H9 (cell line): ENCODE measurements at regions not wholly inside any gene's neighbourhood (a gene's known extent, or its start where the extent isn't known, plus 50 kb on each side); places are given as distances from the start of the nearest gene placed in this dataset.

Source experiments
- DNase-seq: peaks from one replicate; pipeline ENCODE4 v3.0.0-alpha.2; 2017
- H2AFZ ChIP-seq: one replicate; pipeline ENCODE4 v1.6.1; 2013; ENCODE audit warnings: mild to moderate bottlenecking, low read length, control low read depth, moderate library complexity
- H2AK5ac ChIP-seq: 2 replicates; pipeline ENCODE4 v1.6.1; 2013; ENCODE audit warnings: low read length, control low read depth, mixed read lengths; ENCODE audit not compliant: insufficient read length
- H2BK120ac ChIP-seq: one replicate; pipeline ENCODE4 v1.6.1; 2013; ENCODE audit warnings: low read depth, mild to moderate bottlenecking, low read length, control low read depth, inconsistent platforms; ENCODE audit not compliant: poor library complexity, severe bottlenecking
- H2BK12ac ChIP-seq: 2 replicates; pipeline ENCODE4 v1.6.1; 2013; ENCODE audit warnings: low read length, control low read depth, mixed read lengths, low read depth; ENCODE audit not compliant: insufficient read length
- H2BK15ac ChIP-seq: 2 replicates; pipeline ENCODE4 v1.6.1; 2013; ENCODE audit warnings: low read depth, low read length, control low read depth
- H2BK20ac ChIP-seq: one replicate; pipeline ENCODE4 v1.6.1; 2013; ENCODE audit warnings: low read depth, mild to moderate bottlenecking, low read length, control low read depth, inconsistent platforms; ENCODE audit not compliant: poor library complexity, severe bottlenecking
- H2BK5ac ChIP-seq: 2 replicates; pipeline ENCODE4 v1.6.1; 2013; ENCODE audit warnings: low read length, control low read depth, mixed read lengths; ENCODE audit not compliant: insufficient read length
- H3K14ac ChIP-seq: 2 replicates; pipeline ENCODE4 v1.6.1; 2013; ENCODE audit warnings: low read length, control low read depth; ENCODE audit not compliant: insufficient read depth
- H3K18ac ChIP-seq: 2 replicates; pipeline ENCODE4 v1.6.1; 2013; ENCODE audit warnings: low read depth, mild to moderate bottlenecking, mixed read lengths, low read length, control low read depth; ENCODE audit not compliant: insufficient read length
- H3K23ac ChIP-seq: 2 replicates; pipeline ENCODE4 v1.6.1; 2013; ENCODE audit warnings: low read length, control low read depth, mixed read lengths, low read depth; ENCODE audit not compliant: insufficient read length
- H3K23me2 ChIP-seq: 2 replicates; pipeline ENCODE4 v1.6.1; 2013; ENCODE audit warnings: low read depth, mild to moderate bottlenecking, mixed read lengths, low read length, control low read depth; ENCODE audit not compliant: insufficient read length, poor library complexity, severe bottlenecking
- H3K27ac ChIP-seq: 2 replicates; pipeline ENCODE4 v1.5.1; 2013; ENCODE audit warnings: low read length, control low read depth, mixed read lengths, low read depth; ENCODE audit not compliant: insufficient read length
- H3K27me3 ChIP-seq: 2 replicates; pipeline ENCODE4 v1.6.1; 2013; ENCODE audit warnings: low read length, control low read depth, inconsistent platforms; ENCODE audit not compliant: insufficient read depth
- H3K4ac ChIP-seq: 2 replicates; pipeline ENCODE4 v1.6.1; 2013; ENCODE audit warnings: low read depth, mild to moderate bottlenecking, control low read depth, inconsistent platforms, low read length, moderate library complexity
- H3K4me1 ChIP-seq: 2 replicates; pipeline ENCODE4 v1.6.1; 2013; ENCODE audit warnings: low read length, control low read depth, inconsistent platforms; ENCODE audit not compliant: insufficient read depth
- H3K4me2 ChIP-seq: 2 replicates; pipeline ENCODE4 v1.6.1; 2013; ENCODE audit warnings: low read length, control low read depth, mixed read lengths; ENCODE audit not compliant: insufficient read length, insufficient read depth
- H3K56ac ChIP-seq: 2 replicates; pipeline ENCODE4 v1.6.1; 2013; ENCODE audit warnings: low read depth, mild to moderate bottlenecking, mixed read lengths, low read length, control low read depth; ENCODE audit not compliant: insufficient read length
- H3K79me1 ChIP-seq: 2 replicates; pipeline ENCODE4 v1.6.1; 2013; ENCODE audit warnings: low read depth, mild to moderate bottlenecking, moderate library complexity, low read length, control low read depth, inconsistent platforms; ENCODE audit not compliant: insufficient read depth, poor library complexity, severe bottlenecking
- H3K79me2 ChIP-seq: 2 replicates; pipeline ENCODE4 v1.6.1; 2013; ENCODE audit warnings: low read length, control low read depth, inconsistent platforms; ENCODE audit not compliant: insufficient read depth
- H3K9ac ChIP-seq: 2 replicates; pipeline ENCODE4 v1.6.1; 2013; ENCODE audit warnings: low read length, control low read depth, mixed read lengths; ENCODE audit not compliant: insufficient read length; ENCODE audit errors: extremely low read depth
- H3K9me3 ChIP-seq: one replicate; pipeline ENCODE4 v1.6.1; 2013; ENCODE audit warnings: low read depth, low read length, inconsistent platforms; ENCODE audit not compliant: control insufficient read depth
- H3T11ph ChIP-seq: one replicate; pipeline ENCODE4 v1.6.1; 2013; ENCODE audit warnings: mild to moderate bottlenecking, low read length, control low read depth, inconsistent platforms
- H4K20me1 ChIP-seq: one replicate; pipeline ENCODE4 v1.6.1; 2013; ENCODE audit not compliant: control insufficient read depth, insufficient read length, insufficient read depth
- H4K5ac ChIP-seq: 2 replicates; pipeline ENCODE4 v1.6.1; 2013; ENCODE audit warnings: low read depth, mild to moderate bottlenecking, mixed read lengths, low read length, control low read depth; ENCODE audit not compliant: insufficient read length
- H4K8ac ChIP-seq: replicated peaks from 2 replicates; pipeline ENCODE4 v1.6.1; 2013; ENCODE audit warnings: low read length, control low read depth, mixed read lengths, low read depth; ENCODE audit not compliant: insufficient read length
- H4K91ac ChIP-seq: 2 replicates; pipeline ENCODE4 v1.6.1; 2013; ENCODE audit warnings: low read depth, mild to moderate bottlenecking, moderate library complexity, mixed read lengths, low read length, control low read depth; ENCODE audit not compliant: insufficient read length
- H3K27ac Mint-ChIP-seq, 3 experiments: 2 replicates in 2 of 3; 3 replicates in 1 of 3; pipeline ENCODE4 v1.8.0; 2020 to 2021; ENCODE audit warnings: mixed read lengths in 3 of 3, mild to moderate bottlenecking in 1 of 3, moderate library complexity in 1 of 3
- H3K27me3 Mint-ChIP-seq: 2 replicates; pipeline ENCODE4 v1.8.0; 2021; ENCODE audit warnings: low read depth, mild to moderate bottlenecking, moderate library complexity, mixed read lengths
- H3K36me3 Mint-ChIP-seq, 3 experiments: 2 replicates in 2 of 3; 3 replicates in 1 of 3; pipeline ENCODE4 v1.8.0; 2020 to 2021; ENCODE audit warnings: low read depth in 3 of 3, mixed read lengths in 3 of 3; ENCODE audit not compliant: insufficient read depth in 1 of 3
- H3K4me1 Mint-ChIP-seq, 2 experiments: 2 replicates each; pipeline ENCODE4 v1.8.0; 2020; ENCODE audit warnings: mixed read lengths in 2 of 2
- H3K4me3 Mint-ChIP-seq, 2 experiments: 2 replicates in 1 of 2; 3 replicates in 1 of 2; pipeline ENCODE4 v1.8.0; 2020 to 2021; ENCODE audit warnings: mild to moderate bottlenecking in 2 of 2, mixed read lengths in 2 of 2, moderate library complexity in 1 of 2
- H3K9me3 Mint-ChIP-seq, 2 experiments: 2 replicates in 1 of 2; 3 replicates in 1 of 2; pipeline ENCODE4 v1.8.0; 2020; ENCODE audit warnings: mild to moderate bottlenecking in 2 of 2, mixed read lengths in 2 of 2, moderate library complexity in 1 of 2
- CTCF ChIP-seq: fragments of 200-600 bp; sonication (generic); conservative IDR thresholded peaks from 3 replicates; pipeline ENCODE4 v1.8.0; 2021; ENCODE audit warnings: antibody characterized with exemption, mild to moderate bottlenecking
- WGBS: extraction: QIAGEN DNeasy Blood & Tissue Kit; methylation state at CpG from one replicate; pipeline ENCODE4 v1.1.7; 2013; ENCODE audit warnings: missing lambda C conversion rate, low lambda C conversion rate, mixed read lengths; ENCODE audit not compliant: insufficient read length; ENCODE audit errors: extremely low coverage; 5-methylcytosine and 5-hydroxymethylcytosine counted together

GRCh38 chr5:2334719-2335118 lies 416.8 kb downstream of the IRX2 start:
- no peak overlapping the region for H3K4me2 ChIP-seq
- no peaks in the 10 kb centered on the region; the same call in 1 of the 2 replicates for H3K4me1 ChIP-seq
- no peak overlapping the region for H3K18ac ChIP-seq
- no peak overlapping the region for H2BK15ac ChIP-seq
- no peak overlapping the region for H3K4me3 Mint-ChIP-seq
- DNase-seq = no peak
- no CpG with 5 or more reads among the region's 24 CpGs for WGBS
- H4K91ac ChIP-seq = no peak overlapping the region
- H3K27me3 Mint-ChIP-seq = no peaks in the 10 kb centered on the region; the same call in 1 of the 2 replicates
- no peaks in the 10 kb centered on the region; a peak in 2 of 5 replicates for H3K9me3 Mint-ChIP-seq
- no peak overlapping the region for H3K23ac ChIP-seq
- no peak overlapping the region for H2BK5ac ChIP-seq
- H3K4ac ChIP-seq = no peak overlapping the region
- peaks cover 4% of the 10 kb centered on the region for H3K9me3 ChIP-seq
- no peak overlapping the region for H2BK120ac ChIP-seq
- TF ChIP-seq CTCF = no peak
- H3K14ac ChIP-seq = no peak overlapping the region
- H3K79me1 ChIP-seq = no peaks in the 10 kb centered on the region
- H3T11ph ChIP-seq = no peak overlapping the region
- H3K4me1 Mint-ChIP-seq = peaks cover 11 to 15% of the 10 kb centered on the region in 2 experiments
- no peaks in the 10 kb centered on the region for H3K36me3 Mint-ChIP-seq
- no peak overlapping the region for H3K56ac ChIP-seq
- no peak overlapping the region for H2BK12ac ChIP-seq
- H3K27ac ChIP-seq = no peak overlapping the region
- H2AK5ac ChIP-seq = no peak overlapping the region
- H3K23me2 ChIP-seq = peaks cover 4% of the 10 kb centered on the region
- no peak overlapping the region for H3K27ac Mint-ChIP-seq
- no peak overlapping the region for H3K9ac ChIP-seq
- H4K8ac ChIP-seq = no peak overlapping the region
- H3K79me2 ChIP-seq = no peaks in the 10 kb centered on the region
- H4K5ac ChIP-seq = no peak overlapping the region
- H2AFZ ChIP-seq = no peak overlapping the region
- no peaks in the 10 kb centered on the region for H3K27me3 ChIP-seq
- no peak overlapping the region for H2BK20ac ChIP-seq
- H4K20me1 ChIP-seq = peaks cover 2% of the 10 kb centered on the region
